AG04450 (cell line): ENCODE measurements at regions not wholly inside any gene's neighbourhood (a gene's known extent, or its start where the extent isn't known, plus 50 kb on each side); places are given as distances from the start of the nearest gene placed in this dataset. TPM values are rescaled to one million over a fixed set of nuclear protein-coding genes. Genes with fewer than 3 reads are reported as not detected.

Source experiments
- CTCF ChIA-PET: fragments of 300-600, 350-600 bp; formaldehyde crosslinking; extraction: SDS; loops from one replicate; lab custom pipeline; 2022; ENCODE audit warnings: antibody characterized with exemption, inconsistent platforms; lab: Charles Lee
- POLR2A ChIA-PET: fragments of 350-600 bp; formaldehyde crosslinking; extraction: SDS; loops from one replicate; lab custom pipeline; 2021; ENCODE audit warnings: antibody characterized with exemption, inconsistent platforms; lab: Yijun Ruan, JAX
- DNase-seq: peaks from one replicate; pipeline ENCODE4 v3.0.0-alpha.2; 2011; ENCODE audit warnings: low read depth, low spot score
- H3K27ac ChIP-seq: one replicate; pipeline ENCODE4 v1.5.1; 2012; ENCODE audit warnings: low read depth, low read length, control low read depth
- H3K27me3 ChIP-seq: one replicate; pipeline ENCODE4 v1.6.0; 2012; ENCODE audit warnings: low read length; ENCODE audit not compliant: control insufficient read depth, insufficient read depth
- H3K4me3 ChIP-seq: 2 replicates; pipeline ENCODE4 v1.5.1; 2011; ENCODE audit warnings: mild to moderate bottlenecking, low read depth, low read length, control low read depth
- H3K9me3 ChIP-seq: 2 replicates; pipeline ENCODE4 v1.5.1; 2012; ENCODE audit warnings: low read length; ENCODE audit not compliant: control insufficient read depth, insufficient read depth
- CTCF ChIP-seq: IDR thresholded peaks from 2 replicates; pipeline ENCODE4 v1.5.1; 2011; ENCODE audit warnings: low read depth, low read length, control low read depth, inconsistent platforms
- small RNA-seq: library from RNA; depleted of rRNA; stranded (forward); fragments of <200 nt; gene quantifications from one replicate; pipeline ENCODE3, GENCODE V24; 2012; ENCODE audit warnings: low read depth; ENCODE audit not compliant: insufficient read length

GRCh38 chr1:118246646-118247045 is 61.6 kb upstream of the SPAG17 start:
- no peak overlapping the region for H3K27ac ChIP-seq
- no peaks in the 10 kb centered on the region for H3K9me3 ChIP-seq
- TF ChIP-seq CTCF = no peak
- ChIA-PET CTCF (no interaction called here), POLR2A (no interaction called here)
- DNase-seq = no peak
- no peak overlapping the region for H3K4me3 ChIP-seq
- H3K27me3 ChIP-seq = no peaks in the 10 kb centered on the region

- DNase-seq = no peak
- no peak overlapping the region for H3K4me3 ChIP-seq
- H3K27ac ChIP-seq = no peak overlapping the region
- CTCF ChIA-PET = no interaction called here
- H3K27me3 ChIP-seq = no peaks in the 10 kb centered on the region
- H3K9me3 ChIP-seq = no peaks in the 10 kb centered on the region
- TF ChIP-seq CTCF = no peak
- POLR2A ChIA-PET = no interaction called here
Observed at GRCh38 chr1:118244194-118244593, 59.2 kb upstream of the SPAG17 start.

- no peak for TF ChIP-seq CTCF
- no peaks in the 10 kb centered on the region for H3K27me3 ChIP-seq
- ChIA-PET POLR2A (no interaction called here), CTCF (no interaction called here)
- H3K27ac ChIP-seq = no peak overlapping the region
- no peaks in the 10 kb centered on the region for H3K9me3 ChIP-seq
- no peak overlapping the region for H3K4me3 ChIP-seq
- no peak for DNase-seq
Observed at GRCh38 chr1:118243269-118243668, 58.2 kb upstream of the SPAG17 start.

Small RNAs in the stretch of these regions (small RNA-seq; reads per million reads assigned to genes)
- gene RNA5SP56 = not detected
